ENCODE measurements at regions not wholly inside any gene's neighbourhood (a gene's known extent, or its start where the extent isn't known, plus 50 kb on each side); places are given as distances from the start of the nearest gene placed in this dataset.

GRCh38 chr22:46099740-46100139, 50.6 kb upstream of the PPARA start:
- BruUV-seq (replicated peaks) = TSS peak; percentile 48
- H3K27ac ChIP-seq (ENCODE audit: low read length) = peak overlapping the region; percentile 61
- H3K4me1 ChIP-seq (ENCODE audit: control insufficient read depth, insufficient read depth, low read length) = peaks cover 82% of the 10 kb centered on the region
- intact Hi-C loops (cut with micrococcal nuclease; ENCODE audit: unreplicated experiment) = no loop called here
- TF ChIP-seq POLR2AphosphoS5 (IDR thresholded peaks at IDR 0.05; ENCODE audit: low read depth, low read length) = peak; percentile 27; the same call in 1 of the 2 replicates
- TF ChIP-seq TCF7L2 (IDR thresholded peaks at IDR 0.05; ENCODE audit: low read depth, low read length) = no peak
- H3K9me3 ChIP-seq (ENCODE audit: control insufficient read depth, insufficient read depth, low read depth, low read length) = no peaks in the 10 kb centered on the region
- DNase-seq (ENCODE audit: low read depth, low spot score) (no peak), ATAC-seq (no peak)
- H3K36me3 ChIP-seq (ENCODE audit: control insufficient read depth, insufficient read depth, low read length) = peaks cover 2% of the 10 kb centered on the region; the same call in 1 of the 2 replicates
- H3K4me3 ChIP-seq (ENCODE audit: low read depth in 2 of 2, low read length in 2 of 2) = no peak overlapping the region
- no peaks in the 10 kb centered on the region for H3K27me3 ChIP-seq (ENCODE audit: control insufficient read depth, insufficient read depth, low read length)
- POLR2A ChIA-PET = no interaction called here
- in situ Hi-C loops (cut with HindIII; ENCODE audit: low pct_unique_long_range_greater_than_20kb, low sequenced_read_pairs) = no loop called here
- CTCF ChIA-PET = no interaction called here

DNA sequence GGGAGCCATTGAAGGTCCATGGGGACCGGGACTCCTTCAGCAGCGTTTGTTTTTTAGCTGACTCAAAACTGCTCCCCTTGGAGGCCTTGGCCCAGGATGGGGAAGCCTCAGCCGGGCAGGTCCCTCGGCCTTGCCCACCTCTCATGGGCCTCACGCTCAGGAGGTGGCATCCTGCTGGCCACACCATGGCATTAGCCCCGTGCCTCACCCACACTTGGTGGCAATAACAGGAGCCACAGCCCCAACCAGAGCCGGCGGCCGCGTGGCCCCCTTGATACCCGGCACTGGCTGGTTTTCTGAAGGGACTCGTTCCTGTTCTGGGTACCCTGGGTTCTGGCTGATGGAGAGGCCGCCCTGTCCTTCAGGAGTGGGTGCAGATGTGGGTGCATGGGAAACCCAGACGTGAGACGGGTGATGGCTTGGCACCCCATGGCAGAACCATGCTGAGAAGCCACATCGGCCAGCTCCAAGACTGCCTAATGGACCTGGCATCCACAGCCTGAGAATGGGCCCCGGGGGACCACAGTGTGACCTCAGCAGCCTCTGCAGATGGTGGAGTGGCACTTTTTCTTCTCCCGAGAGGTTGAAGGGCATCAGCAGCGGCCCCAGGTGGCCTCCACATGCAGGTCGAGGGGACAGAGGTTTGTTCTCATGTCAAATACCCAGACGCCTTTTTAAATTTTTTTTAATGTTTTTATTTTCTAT, 49.8 kb upstream of the PPARA start:
- intact Hi-C loops (cut with micrococcal nuclease; ENCODE audit: unreplicated experiment) (no loop called here), in situ Hi-C loops (cut with HindIII; ENCODE audit: low pct_unique_long_range_greater_than_20kb, low sequenced_read_pairs) (no loop called here)
- no TSS peak for BruUV-seq (replicated peaks)
- DNase-seq (ENCODE audit: low read depth, low spot score) (no peak), ATAC-seq (no peak)
- peaks cover 86% of the 10 kb centered on the region for H3K4me1 ChIP-seq (ENCODE audit: control insufficient read depth, insufficient read depth, low read length)
- peaks cover 2% of the 10 kb centered on the region; the same call in 1 of the 2 replicates for H3K36me3 ChIP-seq (ENCODE audit: control insufficient read depth, insufficient read depth, low read length)
- ChIA-PET POLR2A (no interaction called here), CTCF (interaction anchor here (0.9 kb wide), 1 partner anchor 19 kb away, joined by 3 read pairs; no protein-coding TSS in a partner anchor)
- H3K27me3 ChIP-seq (ENCODE audit: control insufficient read depth, insufficient read depth, low read length) = no peaks in the 10 kb centered on the region
- H3K4me3 ChIP-seq (ENCODE audit: low read depth in 2 of 2, low read length in 2 of 2) = no peak overlapping the region
- TF ChIP-seq SIN3A (IDR thresholded peaks at IDR 0.05; ENCODE audit: borderline replicate concordance, insufficient read depth, low read depth, low read length) = no peak
- TF ChIP-seq TCF7L2 (IDR thresholded peaks at IDR 0.05; ENCODE audit: low read depth, low read length) = no peak
- TF ChIP-seq, protein P1, sequence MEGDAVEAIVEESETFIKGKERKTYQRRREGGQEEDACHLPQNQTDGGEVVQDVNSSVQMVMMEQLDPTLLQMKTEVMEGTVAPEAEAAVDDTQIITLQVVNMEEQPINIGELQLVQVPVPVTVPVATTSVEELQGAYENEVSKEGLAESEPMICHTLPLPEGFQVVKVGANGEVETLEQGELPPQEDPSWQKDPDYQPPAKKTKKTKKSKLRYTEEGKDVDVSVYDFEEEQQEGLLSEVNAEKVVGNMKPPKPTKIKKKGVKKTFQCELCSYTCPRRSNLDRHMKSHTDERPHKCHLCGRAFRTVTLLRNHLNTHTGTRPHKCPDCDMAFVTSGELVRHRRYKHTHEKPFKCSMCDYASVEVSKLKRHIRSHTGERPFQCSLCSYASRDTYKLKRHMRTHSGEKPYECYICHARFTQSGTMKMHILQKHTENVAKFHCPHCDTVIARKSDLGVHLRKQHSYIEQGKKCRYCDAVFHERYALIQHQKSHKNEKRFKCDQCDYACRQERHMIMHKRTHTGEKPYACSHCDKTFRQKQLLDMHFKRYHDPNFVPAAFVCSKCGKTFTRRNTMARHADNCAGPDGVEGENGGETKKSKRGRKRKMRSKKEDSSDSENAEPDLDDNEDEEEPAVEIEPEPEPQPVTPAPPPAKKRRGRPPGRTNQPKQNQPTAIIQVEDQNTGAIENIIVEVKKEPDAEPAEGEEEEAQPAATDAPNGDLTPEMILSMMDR (IDR thresholded peaks at IDR 0.05) = no peak
- TF ChIP-seq POLR2AphosphoS5 (IDR thresholded peaks at IDR 0.05; ENCODE audit: low read depth, low read length) = no peak; the same call in 1 of the 2 replicates
- TF ChIP-seq REST (IDR thresholded peaks at IDR 0.05; ENCODE audit: insufficient read depth in 1 of 2, low read depth in 2 of 2, low read length in 1 of 2) = no peak
- peak overlapping the region; percentile 61; the same call in 1 of the 2 replicates for H3K27ac ChIP-seq (ENCODE audit: low read length)
- H3K9me3 ChIP-seq (ENCODE audit: control insufficient read depth, insufficient read depth, low read depth, low read length) = no peaks in the 10 kb centered on the region

Small RNA genes lying in the stretch of these regions (microRNA-seq; reads per million reads assigned to microRNA genes)
- 20.3 reads per million, percentile 38 among the genes with 10 or more reads in this experiment for gene MIR3619 (ENCODE audit: unreplicated experiment)

Measured in Panc1 (cell line).